Breast epithelium (tissue), 4 donors: ENCODE measurements at regions not wholly inside any gene's neighbourhood (a gene's known extent, or its start where the extent isn't known, plus 50 kb on each side); places are given as distances from the start of the nearest gene placed in this dataset.

Experiments used
- DNase-seq, 2 donors: peaks; one replicate each; pipeline ENCODE4 v3.0.0-alpha.2; 2019; ENCODE audit warnings: low spot score in 2 of 2
- H3K27ac ChIP-seq, 2 donors: fragments of 200-600 bp; sonication (generic) in 1 of 2; one replicate each; pipeline ENCODE4 v1.5.1; 2016 to 2019; ENCODE audit warnings: mild to moderate bottlenecking in 1 of 2
- H3K27me3 ChIP-seq, 2 donors: fragments of 200-600 bp; sonication (generic) in 1 of 2; one replicate each; pipeline versions ENCODE4 v1.5.1 to v1.6.0; 2017 to 2019; ENCODE audit warnings: control low read depth in 1 of 2, mild to moderate bottlenecking in 1 of 2
- H3K36me3 ChIP-seq: fragments of 200-600 bp; one replicate; pipeline ENCODE4 v1.5.1; 2019
- H3K4me1 ChIP-seq, 2 donors: fragments of 200-600 bp; sonication (generic); one replicate each; pipeline ENCODE4 v1.5.1; 2016 to 2019; ENCODE audit warnings: control low read depth in 1 of 2
- H3K4me3 ChIP-seq, 3 donors: fragments of 200-600 bp; sonication (generic); 1 replicate in 2 of 3; 2 replicates in 1 of 3; pipeline ENCODE4 v1.5.1; 2016 to 2019; ENCODE audit warnings: mild to moderate bottlenecking in 3 of 3, moderate library complexity in 2 of 3
- H3K9me3 ChIP-seq, 2 donors: fragments of 200-600 bp; sonication (generic) in 1 of 2; one replicate each; pipeline ENCODE4 v1.5.1; 2016 to 2019; ENCODE audit warnings: control low read depth in 1 of 2
- CTCF ChIP-seq, 3 donors: fragments of 450-650 bp; IDR thresholded peaks; one replicate each; pipeline ENCODE4 v1.5.1; 2016 to 2017; ENCODE audit warnings: antibody characterized with exemption in 3 of 3, mild to moderate bottlenecking in 3 of 3, moderate library complexity in 3 of 3
- POLR2A ChIP-seq: fragments of 450-650 bp; IDR thresholded peaks from one replicate; pipeline ENCODE4 v1.6.1; 2016; ENCODE audit warnings: antibody characterized with exemption, mild to moderate bottlenecking, moderate library complexity
- POLR2AphosphoS5 ChIP-seq, 3 donors: sonication (generic); formaldehyde crosslinking; IDR thresholded peaks; one replicate each; pipeline ENCODE4 v1.6.1; 2017; ENCODE audit warnings: antibody characterized with exemption in 3 of 3
- intact Hi-C: fragments of 100-400 bp; cut with DNase I; formaldehyde crosslinking; loops from one replicate; pipeline ENCODE4 v1.15.1; 2023; ENCODE audit warnings: low total_unique reads

- no peak for DNase-seq
- intact Hi-C loops = no loop called here
- no peaks in the 10 kb centered on the region for H3K4me1 ChIP-seq
- peaks cover 0 to 6% of the 10 kb centered on the region in 2 donors for H3K9me3 ChIP-seq
- TF ChIP-seq POLR2A (no peak), POLR2AphosphoS5 (IDR thresholded peaks at IDR 0.05) (no peak), CTCF (IDR thresholded peaks at IDR 0.05) (no peak)
- no peak overlapping the region for H3K27ac ChIP-seq
- H3K36me3 ChIP-seq = no peaks in the 10 kb centered on the region
- no peak overlapping the region for H3K4me3 ChIP-seq
- H3K27me3 ChIP-seq = no peaks in the 10 kb centered on the region
Measured at GRCh38 chr2:184215745-184216144, 382.6 kb upstream of the ZNF804A start.

GRCh38 chr2:184256611-184257010, 341.7 kb upstream of the ZNF804A start:
- Histone ChIP-seq H3K27ac (no peak overlapping the region), H3K9me3 (no peaks in the 10 kb centered on the region), H3K4me3 (no peak overlapping the region), H3K36me3 (no peaks in the 10 kb centered on the region), H3K27me3 (no peaks in the 10 kb centered on the region), H3K4me1 (no peaks in the 10 kb centered on the region)
- no peak for TF ChIP-seq CTCF (IDR thresholded peaks at IDR 0.05)
- DNase-seq = no peak
- intact Hi-C loops = no loop called here

- no peak overlapping the region for H3K4me3 ChIP-seq
- no peak for TF ChIP-seq CTCF (IDR thresholded peaks at IDR 0.05)
- TF ChIP-seq POLR2AphosphoS5 (IDR thresholded peaks at IDR 0.05) = no peak
- TF ChIP-seq POLR2A = no peak
- H3K27ac ChIP-seq = no peak overlapping the region
- H3K27me3 ChIP-seq = no peaks in the 10 kb centered on the region
- no peaks in the 10 kb centered on the region for H3K4me1 ChIP-seq
- no peaks in the 10 kb centered on the region for H3K9me3 ChIP-seq
- H3K36me3 ChIP-seq = no peaks in the 10 kb centered on the region
- intact Hi-C loops = no loop called here
- no peak for DNase-seq
Measured at GRCh38 chr2:184261331-184261730, 337.0 kb upstream of the ZNF804A start.

DNA sequence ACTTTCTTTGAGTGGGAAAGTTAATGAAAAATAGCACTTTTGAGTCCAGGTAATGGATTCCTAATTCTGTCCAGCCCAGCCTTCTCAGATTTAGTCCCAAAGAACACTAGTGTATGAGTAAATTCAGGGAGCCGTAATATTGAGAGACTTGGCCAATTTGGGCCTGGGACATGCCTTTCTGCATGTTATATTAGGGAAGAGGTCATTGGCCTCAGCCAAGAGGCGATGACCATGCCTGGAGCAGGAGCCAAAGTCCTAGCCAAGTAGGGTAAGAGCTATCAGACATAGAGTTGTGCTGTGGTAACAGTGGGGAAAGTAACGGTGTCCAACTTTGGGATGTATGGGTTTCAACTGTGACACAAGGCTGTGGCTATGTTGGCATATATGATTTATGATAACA, 336.5 kb upstream of the ZNF804A start:
- H3K4me1 ChIP-seq = no peaks in the 10 kb centered on the region
- no peak for TF ChIP-seq CTCF (IDR thresholded peaks at IDR 0.05)
- intact Hi-C loops = no loop called here
- no peak overlapping the region for H3K4me3 ChIP-seq
- no peak overlapping the region for H3K27ac ChIP-seq
- H3K36me3 ChIP-seq = no peaks in the 10 kb centered on the region
- H3K27me3 ChIP-seq = no peaks in the 10 kb centered on the region
- no peak for DNase-seq
- H3K9me3 ChIP-seq = no peaks in the 10 kb centered on the region

DNA sequence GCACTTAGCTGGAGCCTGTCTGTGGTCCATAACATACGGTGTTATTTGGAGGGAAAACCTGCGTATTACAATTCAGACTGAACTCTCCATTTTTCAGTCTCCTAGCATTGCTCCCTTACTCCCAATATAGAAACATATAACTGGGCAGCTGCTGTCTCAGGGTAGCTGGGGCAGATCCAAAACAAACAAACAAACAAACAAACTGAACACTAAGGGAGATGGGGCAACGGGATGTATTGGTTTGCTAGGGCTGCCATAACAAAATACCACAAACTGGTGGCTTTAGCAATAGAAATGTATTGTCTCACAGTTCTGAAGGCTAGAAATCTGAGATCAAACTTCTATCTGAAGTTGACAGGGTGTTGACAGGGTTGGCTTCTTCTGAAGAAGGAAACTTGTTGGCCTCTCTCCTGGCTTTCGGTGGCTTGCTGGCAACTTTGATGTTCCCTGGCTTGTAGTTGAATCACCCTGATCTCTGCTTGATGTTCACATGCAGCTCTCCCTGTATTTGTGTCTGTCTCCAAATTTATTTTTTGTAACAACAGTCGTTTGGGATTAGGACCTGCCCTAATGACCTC, 329.3 kb upstream of the ZNF804A start:
- DNase-seq = no peak
- Histone ChIP-seq H3K27ac (no peak overlapping the region), H3K27me3 (no peaks in the 10 kb centered on the region), H3K4me3 (no peak overlapping the region), H3K36me3 (no peaks in the 10 kb centered on the region), H3K4me1 (no peaks in the 10 kb centered on the region), H3K9me3 (no peaks in the 10 kb centered on the region)
- intact Hi-C loops = no loop called here
- TF ChIP-seq POLR2AphosphoS5 (IDR thresholded peaks at IDR 0.05) = no peak
- no peak for TF ChIP-seq CTCF (IDR thresholded peaks at IDR 0.05)
- no peak for TF ChIP-seq POLR2A
